OCI-LY7 (cell line): ENCODE measurements at regions not wholly inside any gene's neighbourhood (a gene's known extent, or its start where the extent isn't known, plus 50 kb on each side); places are given as distances from the start of the nearest gene placed in this dataset.

Experiments
- BruUV-seq: library from RNA; stranded (reverse); fragments of 400-500 nt; replicated peaks from 2 replicates; lab custom pipeline; 2021; lab: Mats Ljungman, UMichigan
- CTCF ChIA-PET: fragments of 300-600 bp; sonication (Branson Sonifier 250); formaldehyde crosslinking; loops from one replicate; lab custom pipeline; 2022; ENCODE audit warnings: antibody characterized with exemption; ENCODE audit not compliant: unreplicated experiment; lab: Charles Lee
- POLR2A ChIA-PET: fragments of 300-600 bp; sonication (Branson Sonifier 250); formaldehyde crosslinking; loops from one replicate; lab custom pipeline; 2022; ENCODE audit warnings: antibody characterized with exemption; lab: Charles Lee
- DNase-seq: peaks from one replicate; pipeline ENCODE4 v3.0.0-alpha.2; 2015; ENCODE audit warnings: low spot score
- H2AFZ ChIP-seq: fragments of 200-600 bp; sonication (generic), shearing (Covaris generic); 2 replicates; pipeline ENCODE4 v1.6.1; 2014; ENCODE audit warnings: mild to moderate bottlenecking, antibody characterized with exemption, low read length, moderate library complexity
- H3K27ac ChIP-seq: fragments of 200-600 bp; sonication (generic); 2 replicates; pipeline ENCODE4 v1.5.1; 2014; ENCODE audit warnings: mixed run types, low read depth, mild to moderate bottlenecking, moderate library complexity, low read length, inconsistent platforms; ENCODE audit not compliant: poor library complexity, severe bottlenecking
- H3K36me3 ChIP-seq: fragments of 200-600 bp; sonication (generic); 2 replicates; pipeline ENCODE4 v1.6.1; 2014; ENCODE audit warnings: mild to moderate bottlenecking, antibody characterized with exemption, low read length, moderate library complexity, mixed read lengths; ENCODE audit not compliant: insufficient read depth
- H3K4me1 ChIP-seq: fragments of 200-600 bp; sonication (generic); 2 replicates; pipeline ENCODE4 v1.5.1; 2014; ENCODE audit warnings: mild to moderate bottlenecking, low read length; ENCODE audit not compliant: insufficient read depth, poor library complexity, severe bottlenecking
- H3K4me2 ChIP-seq: fragments of 200-600 bp; sonication (generic); 2 replicates; pipeline ENCODE4 v1.6.1; 2014; ENCODE audit warnings: mild to moderate bottlenecking, low read length
- H3K4me3 ChIP-seq: fragments of 200-600 bp; sonication (generic); 2 replicates; pipeline ENCODE4 v1.5.1; 2014; ENCODE audit warnings: mild to moderate bottlenecking, low read depth, low read length; ENCODE audit not compliant: poor library complexity, severe bottlenecking
- H3K79me2 ChIP-seq: fragments of 200-600 bp; sonication (generic); 2 replicates; pipeline ENCODE4 v1.6.1; 2016; ENCODE audit warnings: low read depth, mild to moderate bottlenecking, low read length, moderate library complexity, mixed read lengths; ENCODE audit not compliant: insufficient read depth
- H3K9me2 ChIP-seq: fragments of 200-600 bp; sonication (generic); 2 replicates; pipeline ENCODE4 v1.6.1; 2016; ENCODE audit warnings: mild to moderate bottlenecking, low read length, mixed read lengths; ENCODE audit not compliant: insufficient read depth
- H3K9me3 ChIP-seq: fragments of 200-600 bp; sonication (generic); 2 replicates; pipeline ENCODE4 v1.6.1; 2014; ENCODE audit warnings: mild to moderate bottlenecking, mixed run types, low read length, mixed read lengths
- H4K20me1 ChIP-seq: fragments of 200-600 bp; sonication (generic); 2 replicates; pipeline ENCODE4 v1.6.1; 2014; ENCODE audit warnings: mild to moderate bottlenecking, antibody characterized with exemption, low read length, moderate library complexity, mixed read lengths; ENCODE audit not compliant: insufficient read depth
- EZH2phosphoT487 ChIP-seq: fragments of 200-600 bp; sonication (generic); IDR thresholded peaks from 2 replicates; pipeline ENCODE4 v1.6.1; 2018; ENCODE audit warnings: low read depth, borderline replicate concordance, mild to moderate bottlenecking, mixed run types, antibody characterized with exemption, low read length, moderate library complexity, mixed read lengths
- intact Hi-C: fragments of 100-400 bp; cut with micrococcal nuclease; formaldehyde crosslinking; loops from one replicate; pipeline ENCODE4 v1.10.0; 2022; ENCODE audit not compliant: unreplicated experiment
- TF ChIP-seq, protein P1 (sequence below): fragments of 200-600 bp; sonication (generic); conservative IDR thresholded peaks from 2 replicates; pipeline ENCODE4 v1.5.1; 2014; ENCODE audit warnings: mild to moderate bottlenecking, antibody characterized with exemption, low read length, moderate library complexity, mixed read lengths

DNA sequence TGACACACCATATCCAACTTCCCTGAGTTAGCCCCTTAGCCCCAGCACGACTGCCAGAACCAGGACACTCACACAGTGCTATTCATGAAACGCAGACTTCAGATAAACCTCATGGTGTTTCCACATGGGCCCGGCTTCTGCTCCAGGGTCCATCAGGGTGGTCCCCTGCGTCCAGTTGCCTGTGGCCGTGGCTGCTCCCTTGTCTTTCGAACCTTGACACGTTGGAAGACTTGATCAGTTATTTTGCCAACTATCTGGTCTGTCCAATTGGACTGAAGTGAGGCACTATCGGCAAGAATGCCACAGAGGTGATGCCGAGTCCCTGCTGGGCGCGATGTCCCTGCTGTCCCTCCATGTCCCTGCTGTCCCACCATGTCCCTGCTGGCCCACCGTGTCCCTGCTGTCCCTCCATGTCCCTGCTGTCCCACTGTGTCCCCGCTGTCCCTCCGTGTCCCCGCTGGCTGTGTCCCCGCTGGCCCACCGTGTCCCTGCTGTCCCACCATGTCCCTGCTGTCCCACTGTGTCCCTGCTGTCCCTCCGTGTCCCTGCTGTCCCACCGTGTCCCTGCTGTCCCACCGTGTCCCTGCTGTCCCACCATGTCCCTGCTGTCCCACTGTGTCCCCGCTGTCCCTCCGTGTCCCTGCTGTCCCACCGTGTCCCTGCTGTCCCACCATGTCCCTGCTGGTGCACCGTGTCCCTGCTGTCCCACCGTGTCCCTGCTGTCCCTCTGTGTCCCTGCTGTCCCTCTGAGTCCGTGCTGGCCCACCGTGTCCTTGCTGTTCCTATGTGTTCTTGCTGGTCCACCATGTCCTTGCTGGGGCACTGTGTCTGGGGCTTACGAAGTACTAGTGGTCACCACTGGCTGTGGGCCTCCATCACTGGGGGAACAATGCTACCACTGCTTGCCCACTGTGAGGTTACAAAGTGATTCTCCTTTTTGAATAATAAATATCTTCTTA is 251.4 kb downstream of the DLL1 start:
- POLR2A ChIA-PET = no interaction called here
- Histone ChIP-seq H3K4me2 (no peak overlapping the region), H2AFZ (no peak overlapping the region), H3K4me1 (no peaks in the 10 kb centered on the region), H4K20me1 (no peaks in the 10 kb centered on the region), H3K27ac (no peak overlapping the region), H3K36me3 (no peaks in the 10 kb centered on the region), H3K4me3 (no peak overlapping the region), H3K9me2 (no peaks in the 10 kb centered on the region), H3K9me3 (no peaks in the 10 kb centered on the region), H3K79me2 (no peaks in the 10 kb centered on the region)
- intact Hi-C loops = no loop called here
- no peak for DNase-seq
- no TSS peak for BruUV-seq
- CTCF ChIA-PET = no interaction called here
- TF ChIP-seq, protein P1, sequence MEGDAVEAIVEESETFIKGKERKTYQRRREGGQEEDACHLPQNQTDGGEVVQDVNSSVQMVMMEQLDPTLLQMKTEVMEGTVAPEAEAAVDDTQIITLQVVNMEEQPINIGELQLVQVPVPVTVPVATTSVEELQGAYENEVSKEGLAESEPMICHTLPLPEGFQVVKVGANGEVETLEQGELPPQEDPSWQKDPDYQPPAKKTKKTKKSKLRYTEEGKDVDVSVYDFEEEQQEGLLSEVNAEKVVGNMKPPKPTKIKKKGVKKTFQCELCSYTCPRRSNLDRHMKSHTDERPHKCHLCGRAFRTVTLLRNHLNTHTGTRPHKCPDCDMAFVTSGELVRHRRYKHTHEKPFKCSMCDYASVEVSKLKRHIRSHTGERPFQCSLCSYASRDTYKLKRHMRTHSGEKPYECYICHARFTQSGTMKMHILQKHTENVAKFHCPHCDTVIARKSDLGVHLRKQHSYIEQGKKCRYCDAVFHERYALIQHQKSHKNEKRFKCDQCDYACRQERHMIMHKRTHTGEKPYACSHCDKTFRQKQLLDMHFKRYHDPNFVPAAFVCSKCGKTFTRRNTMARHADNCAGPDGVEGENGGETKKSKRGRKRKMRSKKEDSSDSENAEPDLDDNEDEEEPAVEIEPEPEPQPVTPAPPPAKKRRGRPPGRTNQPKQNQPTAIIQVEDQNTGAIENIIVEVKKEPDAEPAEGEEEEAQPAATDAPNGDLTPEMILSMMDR = no peak
- TF ChIP-seq EZH2phosphoT487 = no peak

DNA sequence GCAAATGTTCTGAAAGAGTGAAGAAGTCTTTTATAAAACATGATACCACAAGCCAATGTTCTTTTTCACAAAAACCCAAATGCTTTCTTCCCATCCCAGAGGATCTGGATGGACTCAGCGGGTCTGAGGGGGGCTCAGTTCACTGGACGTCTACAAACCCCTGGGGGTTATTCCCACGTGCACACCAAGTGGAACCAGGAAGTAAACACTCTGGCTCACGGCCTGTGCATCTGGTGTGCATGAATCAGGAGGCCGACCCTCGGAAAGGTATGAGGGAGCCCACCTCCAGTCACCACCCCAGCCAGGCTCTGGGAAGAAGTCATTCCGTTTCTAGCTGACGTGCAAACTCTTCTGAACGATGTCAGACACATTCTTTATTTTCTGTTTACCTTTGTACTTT is 252.2 kb downstream of the DLL1 start:
- no peak overlapping the region for H3K4me3 ChIP-seq
- no peak for DNase-seq
- TF ChIP-seq EZH2phosphoT487 = no peak
- ChIA-PET CTCF (no interaction called here), POLR2A (no interaction called here)
- no TSS peak for BruUV-seq
- no peaks in the 10 kb centered on the region for H3K4me1 ChIP-seq
- intact Hi-C loops = no loop called here
- no peak overlapping the region for H2AFZ ChIP-seq
- H3K9me2 ChIP-seq = no peaks in the 10 kb centered on the region
- no peaks in the 10 kb centered on the region for H3K79me2 ChIP-seq
- H3K36me3 ChIP-seq = no peaks in the 10 kb centered on the region
- H3K4me2 ChIP-seq = no peak overlapping the region
- no peaks in the 10 kb centered on the region for H3K9me3 ChIP-seq
- H4K20me1 ChIP-seq = no peaks in the 10 kb centered on the region
- H3K27ac ChIP-seq = no peak overlapping the region

DNA sequence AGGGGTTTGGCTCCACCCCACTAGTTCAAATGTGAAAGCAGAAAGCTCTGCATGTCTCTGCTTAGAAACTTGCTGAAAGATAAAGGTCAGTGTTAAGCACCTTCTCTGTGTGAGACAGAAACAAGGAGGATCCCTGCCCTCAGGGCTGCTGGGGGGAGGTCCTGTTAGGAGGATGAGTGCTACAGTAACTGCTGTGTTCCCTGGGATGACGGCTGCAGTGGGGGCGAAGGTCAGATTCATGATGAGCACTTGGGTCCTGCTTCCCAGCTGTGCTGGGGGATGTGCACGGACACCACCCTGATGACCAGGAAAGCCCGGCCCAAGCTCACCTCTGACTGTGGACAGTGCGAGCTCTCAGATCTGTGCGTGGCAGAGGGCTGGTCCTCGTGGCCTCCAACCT is 252.6 kb downstream of the DLL1 start:
- H3K4me1 ChIP-seq = no peaks in the 10 kb centered on the region
- intact Hi-C loops = no loop called here
- no peaks in the 10 kb centered on the region for H3K79me2 ChIP-seq
- no peaks in the 10 kb centered on the region for H4K20me1 ChIP-seq
- H3K27ac ChIP-seq = no peak overlapping the region
- ChIA-PET CTCF (no interaction called here), POLR2A (no interaction called here)
- no peaks in the 10 kb centered on the region for H3K9me3 ChIP-seq
- H3K4me3 ChIP-seq = no peak overlapping the region
- no TSS peak for BruUV-seq
- H2AFZ ChIP-seq = no peak overlapping the region
- no peak for DNase-seq
- TF ChIP-seq EZH2phosphoT487 = no peak
- TF ChIP-seq, protein P1 = no peak
- no peaks in the 10 kb centered on the region for H3K36me3 ChIP-seq
- no peaks in the 10 kb centered on the region for H3K9me2 ChIP-seq
- H3K4me2 ChIP-seq = no peak overlapping the region
